Thymus (tissue), 11 donors: ENCODE measurements at regions not wholly inside any gene's neighbourhood (a gene's known extent, or its start where the extent isn't known, plus 50 kb on each side); places are given as distances from the start of the nearest gene placed in this dataset.

Experiments
- DNase-seq, 9 donors: peaks; one replicate each; pipeline ENCODE4 v3.0.0-alpha.2; 2013; ENCODE audit warnings: low spot score in 9 of 9, low read depth in 6 of 9, missing footprints in 1 of 9
- H3K27ac ChIP-seq, 2 donors: one replicate each; pipeline ENCODE4 v1.5.1; 2013; ENCODE audit warnings: control low read depth in 1 of 2, low read depth in 1 of 2, low read length in 1 of 2, mild to moderate bottlenecking in 1 of 2, moderate library complexity in 1 of 2
- H3K27me3 ChIP-seq, 2 donors: one replicate each; pipeline ENCODE4 v1.5.1; 2013; ENCODE audit warnings: low read length in 1 of 2; ENCODE audit not compliant: control insufficient read depth in 2 of 2, insufficient read depth in 1 of 2
- H3K36me3 ChIP-seq, 2 donors: one replicate each; pipeline ENCODE4 v1.5.1; 2013; ENCODE audit warnings: low read length in 1 of 2, mild to moderate bottlenecking in 1 of 2, moderate library complexity in 1 of 2; ENCODE audit not compliant: control insufficient read depth in 2 of 2, insufficient read depth in 2 of 2
- H3K4me1 ChIP-seq, 2 donors: one replicate each; pipeline ENCODE4 v1.5.1; 2013; ENCODE audit warnings: low read length in 2 of 2; ENCODE audit not compliant: control insufficient read depth in 2 of 2, insufficient read depth in 2 of 2
- H3K4me3 ChIP-seq, 2 donors: one replicate each; pipeline ENCODE4 v1.5.1; 2013; ENCODE audit warnings: low read length in 2 of 2, control low read depth in 1 of 2, mild to moderate bottlenecking in 1 of 2
- H3K9me3 ChIP-seq, 2 donors: one replicate each; pipeline ENCODE4 v1.5.1; 2013; ENCODE audit warnings: low read length in 1 of 2, mild to moderate bottlenecking in 1 of 2; ENCODE audit not compliant: control insufficient read depth in 2 of 2, insufficient read depth in 1 of 2
- WGBS: extraction: QIAGEN DNeasy Blood & Tissue Kit; methylation state at CpG from one replicate; pipeline ENCODE4 v1.1.7; 2013; 5-methylcytosine and 5-hydroxymethylcytosine counted together
- donor health status: healthy.

DNA sequence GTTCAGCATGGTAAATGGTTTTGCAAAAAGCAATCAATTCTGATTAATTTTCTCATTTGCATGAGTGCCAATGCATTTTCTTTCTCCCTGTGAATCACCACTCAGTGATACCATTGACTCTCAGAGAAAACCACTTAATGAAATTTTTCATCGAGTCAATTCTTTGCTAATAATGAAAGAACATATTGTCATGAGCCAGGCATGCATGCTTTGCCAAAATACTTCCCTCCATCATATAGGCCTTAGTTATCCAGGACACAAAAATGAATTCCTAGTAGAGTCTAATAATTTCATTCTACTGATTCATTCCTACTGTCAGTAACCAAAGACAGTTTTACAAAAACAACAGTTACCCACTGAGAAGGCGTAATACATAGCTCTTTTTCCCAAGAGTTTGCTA is 680.0 kb downstream of the TRIML1 start:
- H3K27me3 ChIP-seq: no peaks in the 10 kb centered on the region
- no peak overlapping the region for H3K27ac ChIP-seq
- H3K36me3 ChIP-seq: no peaks in the 10 kb centered on the region
- no peaks in the 10 kb centered on the region for H3K9me3 ChIP-seq
- no peak for DNase-seq
- H3K4me1 ChIP-seq: no peaks in the 10 kb centered on the region
- 89% methylated on average over 2 of the region's 2 CpGs for WGBS
- H3K4me3 ChIP-seq: no peak overlapping the region

DNA sequence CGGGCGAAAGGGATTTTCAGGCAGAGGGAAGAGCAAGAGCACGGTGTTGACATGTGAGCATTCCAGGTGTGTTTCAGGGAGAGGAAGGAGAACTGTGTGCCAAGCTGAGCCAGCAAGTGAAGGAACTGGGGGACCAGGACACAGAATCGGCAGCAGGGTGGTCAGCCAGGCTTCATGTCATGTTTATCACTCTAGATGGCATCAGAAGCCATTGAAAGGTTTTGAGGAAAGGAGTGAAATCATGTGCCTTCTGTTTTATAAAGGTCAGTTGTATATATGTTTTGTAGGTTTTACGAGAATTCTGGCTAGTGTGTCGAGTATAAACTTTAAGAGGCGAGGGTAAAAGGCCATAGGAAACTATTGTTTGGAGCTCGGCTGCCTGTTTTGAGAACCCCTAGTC is 682.3 kb downstream of the TRIML1 start:
- no peak for DNase-seq
- Histone ChIP-seq H3K36me3 (no peaks in the 10 kb centered on the region), H3K27me3 (no peaks in the 10 kb centered on the region), H3K9me3 (no peaks in the 10 kb centered on the region), H3K27ac (no peak overlapping the region), H3K4me3 (no peak overlapping the region), H3K4me1 (no peaks in the 10 kb centered on the region)
- 91% methylated on average over 8 of the region's 8 CpGs for WGBS

DNA sequence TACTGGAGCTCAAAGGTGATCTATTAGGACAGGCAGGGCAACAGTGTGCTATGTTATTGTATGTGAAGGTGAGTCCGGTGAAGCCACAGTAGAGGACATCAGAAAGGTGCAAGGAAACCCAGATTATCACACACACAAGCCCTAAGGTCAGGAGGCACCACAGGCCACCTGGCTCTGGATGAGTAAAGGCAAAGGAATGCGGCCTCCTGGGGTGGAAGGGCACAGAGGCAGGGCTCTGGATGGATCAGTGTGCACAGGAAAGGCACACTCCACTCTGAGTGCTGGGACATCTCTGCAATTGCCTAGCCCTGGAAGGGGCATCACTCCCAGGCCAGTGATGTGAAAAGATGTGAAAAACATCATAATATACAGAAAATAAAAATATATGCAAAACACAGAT is 683.5 kb downstream of the TRIML1 start:
- Histone ChIP-seq H3K36me3 (no peaks in the 10 kb centered on the region), H3K9me3 (no peaks in the 10 kb centered on the region), H3K27me3 (no peaks in the 10 kb centered on the region), H3K4me1 (no peaks in the 10 kb centered on the region), H3K27ac (no peak overlapping the region), H3K4me3 (no peak overlapping the region)
- DNase-seq: no peak
- WGBS: 95% methylated on average over 2 of the region's 2 CpGs

DNA sequence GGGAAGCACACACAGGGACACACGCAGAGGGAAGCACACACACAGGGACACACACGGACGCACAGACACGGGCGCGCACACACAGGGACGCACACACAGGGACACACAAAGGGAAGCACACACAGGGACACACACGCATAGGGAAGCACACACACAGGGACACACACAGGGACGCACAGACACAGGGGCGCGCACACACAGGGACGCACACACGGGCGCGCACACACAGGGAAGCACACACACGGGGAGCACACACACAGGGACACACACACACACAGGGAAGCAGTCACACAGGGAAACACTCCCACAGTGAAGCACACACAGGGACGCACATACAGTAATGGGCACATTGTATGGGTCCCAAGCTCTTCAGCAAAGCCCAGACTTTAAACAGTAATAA is 685.3 kb downstream of the TRIML1 start:
- Histone ChIP-seq H3K9me3 (no peaks in the 10 kb centered on the region), H3K4me1 (no peaks in the 10 kb centered on the region), H3K27ac (no peak overlapping the region), H3K36me3 (no peaks in the 10 kb centered on the region), H3K27me3 (no peaks in the 10 kb centered on the region), H3K4me3 (no peak overlapping the region)
- WGBS: 99% methylated on average over 17 of the region's 17 CpGs
- no peak for DNase-seq

DNA sequence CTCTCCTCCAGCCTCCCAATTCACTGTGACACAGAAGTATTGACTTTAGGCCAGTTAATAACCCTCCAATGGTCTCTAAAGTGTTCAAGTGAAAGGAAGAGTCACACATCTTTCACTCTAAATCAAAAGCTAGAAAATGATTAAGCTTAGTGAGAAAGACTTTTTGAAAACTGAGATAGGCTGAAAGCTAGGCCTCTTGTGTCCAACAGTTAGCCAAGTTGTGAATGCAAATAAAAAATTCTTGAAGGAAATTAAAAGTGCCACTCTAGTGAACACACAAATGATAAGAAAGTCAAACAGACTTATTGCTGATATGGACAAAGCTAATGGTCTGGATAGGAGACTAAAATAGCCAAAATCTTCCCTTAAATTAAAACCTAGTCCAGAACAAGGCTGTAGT is 687.2 kb downstream of the TRIML1 start:
- H3K27ac ChIP-seq: no peak overlapping the region
- no peak for DNase-seq
- no peaks in the 10 kb centered on the region for H3K9me3 ChIP-seq
- no peaks in the 10 kb centered on the region for H3K27me3 ChIP-seq
- no peak overlapping the region for H3K4me3 ChIP-seq
- H3K36me3 ChIP-seq: no peaks in the 10 kb centered on the region
- H3K4me1 ChIP-seq: no peaks in the 10 kb centered on the region

DNA sequence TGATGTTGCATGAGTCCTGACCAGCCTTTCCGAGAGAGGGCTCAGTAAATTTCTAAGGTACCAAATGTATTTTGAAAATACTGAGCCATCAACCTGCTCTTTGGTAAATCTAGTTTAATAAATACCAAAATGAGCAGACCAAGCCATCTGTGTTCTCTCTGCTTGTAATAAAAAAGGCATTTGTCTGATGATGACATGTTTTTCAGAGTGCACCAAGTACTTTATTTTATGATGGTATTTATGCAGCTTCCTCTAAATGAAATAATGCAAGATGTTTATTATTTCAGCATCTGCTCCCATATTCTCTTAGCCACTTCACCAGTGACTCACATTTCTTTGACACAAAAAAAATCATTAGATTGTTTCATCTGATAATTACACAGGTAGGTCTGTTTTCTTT is 700.5 kb downstream of the TRIML1 start:
- Histone ChIP-seq H3K36me3 (no peaks in the 10 kb centered on the region), H3K27ac (no peak overlapping the region), H3K4me3 (no peak overlapping the region), H3K9me3 (no peaks in the 10 kb centered on the region), H3K27me3 (no peaks in the 10 kb centered on the region), H3K4me1 (no peaks in the 10 kb centered on the region)
- no peak for DNase-seq
- WGBS: 94% methylated on average over 1 of the region's 1 CpG

DNA sequence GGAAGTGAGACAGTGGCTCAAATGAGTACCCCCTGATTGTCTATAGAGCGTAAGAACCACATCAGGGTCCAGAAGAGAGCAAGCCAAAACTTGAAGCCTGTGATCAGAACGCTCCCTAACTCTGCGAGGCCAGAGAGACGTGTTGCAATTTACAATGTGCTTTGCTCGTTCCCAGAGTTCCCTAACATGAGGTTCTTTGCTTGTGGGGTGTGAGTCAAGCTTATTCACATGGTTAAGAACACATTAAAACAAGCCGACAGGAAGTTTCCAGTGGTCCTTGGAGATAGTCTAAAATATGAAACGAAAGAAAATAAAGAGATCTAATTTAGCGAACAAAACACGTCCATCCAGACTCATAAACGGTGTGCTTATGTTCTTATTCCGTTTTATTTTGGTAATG is 702.3 kb downstream of the TRIML1 start:
- H3K4me3 ChIP-seq: no peak overlapping the region
- DNase-seq: no peak
- H3K27ac ChIP-seq: no peak overlapping the region
- no peaks in the 10 kb centered on the region for H3K27me3 ChIP-seq
- 89% methylated on average over 11 of the region's 11 CpGs for WGBS
- H3K36me3 ChIP-seq: no peaks in the 10 kb centered on the region
- no peaks in the 10 kb centered on the region for H3K9me3 ChIP-seq
- H3K4me1 ChIP-seq: no peaks in the 10 kb centered on the region

DNA sequence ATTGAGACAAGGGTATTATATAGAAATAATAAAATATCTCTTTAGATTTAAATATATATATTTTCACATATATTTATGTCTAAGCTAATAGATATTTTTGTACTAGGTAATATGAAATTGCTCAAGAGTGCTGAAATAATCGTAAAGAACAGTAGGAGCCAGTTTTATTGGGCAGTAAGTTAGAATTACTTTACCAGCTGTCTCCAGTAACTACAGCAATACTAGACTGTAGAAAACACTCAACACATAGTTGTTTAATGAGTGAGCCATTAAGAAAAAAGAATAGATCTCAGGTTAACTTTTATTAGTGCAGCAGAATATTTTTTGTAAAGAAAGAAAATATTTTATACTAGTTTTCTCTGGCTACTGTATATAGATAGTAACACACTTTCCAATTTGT is 715.2 kb downstream of the TRIML1 start:
- no peaks in the 10 kb centered on the region for H3K27me3 ChIP-seq
- no peak overlapping the region for H3K27ac ChIP-seq
- no peaks in the 10 kb centered on the region for H3K36me3 ChIP-seq
- no peaks in the 10 kb centered on the region for H3K4me1 ChIP-seq
- no peaks in the 10 kb centered on the region for H3K9me3 ChIP-seq
- H3K4me3 ChIP-seq: no peak overlapping the region
- no peak for DNase-seq
- WGBS: 95% methylated on average over 1 of the region's 1 CpG

DNA sequence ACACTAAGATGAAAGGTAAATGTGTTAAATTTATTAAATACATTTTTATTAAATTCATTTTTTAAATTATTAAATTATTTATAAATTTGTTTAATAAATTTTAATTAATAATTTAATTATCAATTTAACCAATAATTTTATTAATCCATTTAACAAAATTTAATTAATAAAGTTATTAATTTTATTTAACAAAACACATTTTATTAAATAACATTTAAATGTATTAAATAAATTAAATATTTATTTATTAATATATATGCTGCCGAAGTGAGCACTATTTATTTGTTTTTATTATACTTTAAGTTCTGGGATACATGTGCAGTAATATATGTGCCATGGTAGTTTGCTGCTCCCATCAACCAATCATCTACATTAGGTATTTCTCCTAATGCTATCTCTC is 719.5 kb downstream of the TRIML1 start:
- WGBS: 47% methylated on average over 1 of the region's 1 CpG
- DNase-seq: no peak
- no peaks in the 10 kb centered on the region for H3K9me3 ChIP-seq
- H3K27ac ChIP-seq: no peak overlapping the region
- no peaks in the 10 kb centered on the region for H3K27me3 ChIP-seq
- H3K36me3 ChIP-seq: no peaks in the 10 kb centered on the region
- H3K4me1 ChIP-seq: no peaks in the 10 kb centered on the region
- H3K4me3 ChIP-seq: no peak overlapping the region

DNA sequence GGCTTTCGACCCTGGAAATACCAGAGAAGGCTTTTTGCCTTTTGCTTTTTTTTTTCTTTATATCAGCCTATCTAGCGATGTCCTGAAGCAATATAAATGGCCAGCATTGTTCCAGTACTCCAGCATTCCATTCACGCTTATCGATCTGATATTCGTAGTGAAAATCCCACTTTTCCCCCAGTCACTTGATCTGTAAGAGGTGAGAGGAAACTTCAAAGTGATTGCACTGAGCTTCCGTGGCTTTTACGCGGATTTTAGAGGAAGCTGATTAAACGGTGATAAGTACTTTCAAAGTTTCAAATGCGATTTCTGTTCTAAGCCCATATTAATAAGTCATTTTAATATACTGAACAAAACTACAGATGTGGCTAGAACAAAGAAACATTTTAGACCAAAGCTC is 725.5 kb downstream of the TRIML1 start:
- no peak overlapping the region for H3K27ac ChIP-seq
- no peak for DNase-seq
- no peak overlapping the region for H3K4me3 ChIP-seq
- 49% methylated on average over 10 of the region's 10 CpGs for WGBS
- no peaks in the 10 kb centered on the region for H3K27me3 ChIP-seq
- H3K36me3 ChIP-seq: no peaks in the 10 kb centered on the region
- H3K4me1 ChIP-seq: no peaks in the 10 kb centered on the region
- peaks cover 0 to 2% of the 10 kb centered on the region in 2 donors for H3K9me3 ChIP-seq
